GM12864 (cell line): ENCODE measurements at regions not wholly inside any gene's neighbourhood (a gene's known extent, or its start where the extent isn't known, plus 50 kb on each side); places are given as distances from the start of the nearest gene placed in this dataset.

Source experiments
- DNase-seq: peaks from one replicate; pipeline ENCODE4 v3.0.0-alpha.2; 2011; ENCODE audit warnings: low read depth
- H3K4me3 ChIP-seq: 2 replicates; pipeline ENCODE4 v1.5.1; 2011; ENCODE audit warnings: mild to moderate bottlenecking, low read depth, low read length, control low read depth
- CTCF ChIP-seq: IDR thresholded peaks from 2 replicates; pipeline ENCODE4 v1.5.1; 2011; ENCODE audit warnings: low read depth, mild to moderate bottlenecking, moderate library complexity, low read length, control low read depth, inconsistent platforms; ENCODE audit errors: missing control alignments

GRCh38 chr2:117718048-117718447 is 96.4 kb upstream of the DDX18 start:
- H3K4me3 ChIP-seq: no peak overlapping the region
- no peak for TF ChIP-seq CTCF
- DNase-seq: no peak

- no peak for DNase-seq
- no peak overlapping the region for H3K4me3 ChIP-seq
- no peak for TF ChIP-seq CTCF
Measured at GRCh38 chr2:117720765-117721164, 93.7 kb upstream of the DDX18 start.

- no peak for DNase-seq
- no peak for TF ChIP-seq CTCF
- no peak overlapping the region for H3K4me3 ChIP-seq
Measured at GRCh38 chr2:117723483-117723882, 91.0 kb upstream of the DDX18 start.

GRCh38 chr2:117723888-117724434 is 90.5 kb upstream of the DDX18 start:
- TF ChIP-seq CTCF: no peak
- no peak for DNase-seq
- H3K4me3 ChIP-seq: no peak overlapping the region

- H3K4me3 ChIP-seq: no peak overlapping the region
- no peak for DNase-seq
- TF ChIP-seq CTCF: no peak
Measured at GRCh38 chr2:117726747-117727146, 87.7 kb upstream of the DDX18 start.

GRCh38 chr2:117737846-117738245 is 76.6 kb upstream of the DDX18 start:
- H3K4me3 ChIP-seq: no peak overlapping the region
- no peak for TF ChIP-seq CTCF
- no peak for DNase-seq
